GM12874 (cell line): ENCODE measurements at regions not wholly inside any gene's neighbourhood (a gene's known extent, or its start where the extent isn't known, plus 50 kb on each side); places are given as distances from the start of the nearest gene placed in this dataset.

Experiments
- TF ChIP-seq, protein P1 (sequence below): IDR thresholded peaks from 2 replicates; pipeline ENCODE4 v1.5.1; 2011; ENCODE audit warnings: low read depth, mild to moderate bottlenecking, control low read depth, low read length, moderate library complexity; ENCODE audit not compliant: insufficient read depth

- TF ChIP-seq, protein P1, sequence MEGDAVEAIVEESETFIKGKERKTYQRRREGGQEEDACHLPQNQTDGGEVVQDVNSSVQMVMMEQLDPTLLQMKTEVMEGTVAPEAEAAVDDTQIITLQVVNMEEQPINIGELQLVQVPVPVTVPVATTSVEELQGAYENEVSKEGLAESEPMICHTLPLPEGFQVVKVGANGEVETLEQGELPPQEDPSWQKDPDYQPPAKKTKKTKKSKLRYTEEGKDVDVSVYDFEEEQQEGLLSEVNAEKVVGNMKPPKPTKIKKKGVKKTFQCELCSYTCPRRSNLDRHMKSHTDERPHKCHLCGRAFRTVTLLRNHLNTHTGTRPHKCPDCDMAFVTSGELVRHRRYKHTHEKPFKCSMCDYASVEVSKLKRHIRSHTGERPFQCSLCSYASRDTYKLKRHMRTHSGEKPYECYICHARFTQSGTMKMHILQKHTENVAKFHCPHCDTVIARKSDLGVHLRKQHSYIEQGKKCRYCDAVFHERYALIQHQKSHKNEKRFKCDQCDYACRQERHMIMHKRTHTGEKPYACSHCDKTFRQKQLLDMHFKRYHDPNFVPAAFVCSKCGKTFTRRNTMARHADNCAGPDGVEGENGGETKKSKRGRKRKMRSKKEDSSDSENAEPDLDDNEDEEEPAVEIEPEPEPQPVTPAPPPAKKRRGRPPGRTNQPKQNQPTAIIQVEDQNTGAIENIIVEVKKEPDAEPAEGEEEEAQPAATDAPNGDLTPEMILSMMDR = no peak
Measured at GRCh38 chr2:60067006-60067405, 486.4 kb downstream of the BCL11A start.

- TF ChIP-seq, protein P1 = no peak
Measured at GRCh38 chr2:60066096-60066839, 487.2 kb downstream of the BCL11A start.

- TF ChIP-seq, protein P1 = no peak
Measured at GRCh38 chr2:60064687-60065389, 488.6 kb downstream of the BCL11A start.

DNA sequence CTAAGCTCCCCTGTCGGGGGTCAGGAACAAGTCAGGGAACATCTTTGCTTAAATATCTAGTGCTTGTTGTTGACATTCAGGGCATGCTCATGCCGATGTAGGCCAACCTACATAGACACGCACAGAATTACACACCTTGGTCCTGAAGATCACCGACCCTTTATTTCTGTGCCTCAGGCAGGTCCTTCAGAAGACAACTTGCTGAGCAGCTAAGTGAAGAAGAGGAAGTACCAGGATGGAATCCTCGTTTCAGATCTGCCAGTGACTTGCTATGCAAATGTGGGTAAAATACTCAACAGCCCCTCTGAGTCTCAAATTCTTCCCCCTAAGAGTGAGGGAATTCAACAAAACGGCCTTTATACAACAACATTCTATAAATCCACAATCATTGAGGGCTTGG lies 494.7 kb downstream of the BCL11A start:
- TF ChIP-seq, protein P1 = no peak

GRCh38 chr2:60054571-60055340 lies 498.7 kb downstream of the BCL11A start:
- TF ChIP-seq, protein P1 = no peak

DNA sequence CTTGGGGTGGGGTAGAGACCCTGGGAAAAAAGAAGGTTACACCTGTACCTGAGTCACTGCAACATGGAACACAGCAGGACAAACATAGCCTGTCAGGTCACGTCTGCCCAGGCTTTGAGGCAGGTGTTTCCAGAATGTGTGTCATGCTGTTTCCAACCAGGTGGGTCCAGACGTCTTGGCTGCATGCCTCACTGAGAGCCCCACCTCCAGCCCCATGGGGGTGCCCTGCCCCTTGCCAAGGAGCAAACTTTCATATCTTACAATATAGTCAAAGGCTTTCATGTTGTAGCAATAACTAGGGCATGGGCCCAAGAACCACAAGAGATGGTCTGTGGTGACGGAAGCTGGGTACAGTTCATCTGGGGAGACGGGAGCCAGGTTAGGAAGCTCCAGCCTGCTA lies 499.7 kb downstream of the BCL11A start:
- TF ChIP-seq, protein P1 = no peak

DNA sequence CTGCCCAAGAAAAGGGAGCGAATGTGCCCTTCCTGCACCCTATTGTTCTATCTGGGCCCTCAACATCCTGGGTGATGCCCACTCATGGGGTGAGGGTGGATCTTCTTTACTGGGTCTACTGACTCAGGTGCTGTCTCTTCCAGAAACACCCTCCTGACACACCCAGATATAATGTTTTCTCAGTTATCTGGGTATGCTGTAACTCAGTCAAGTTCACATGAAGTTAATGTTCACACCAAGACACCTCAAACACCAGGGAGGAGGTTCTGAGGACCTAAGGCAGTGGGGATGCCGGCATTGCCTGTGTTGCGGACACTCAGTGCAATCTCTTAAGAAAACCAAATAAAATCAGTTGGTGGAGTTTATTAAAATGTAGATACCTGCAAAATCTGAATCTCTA lies 500.9 kb downstream of the BCL11A start:
- TF ChIP-seq, protein P1 = no peak
